H1 (cell line): ENCODE measurements at regions not wholly inside any gene's neighbourhood (a gene's known extent, or its start where the extent isn't known, plus 50 kb on each side); places are given as distances from the start of the nearest gene placed in this dataset.

Experiments
- CEBPB ChIP-seq: IDR thresholded peaks from 2 replicates; pipeline ENCODE4 v1.6.1; 2012; ENCODE audit warnings: low read depth, low read length
- EGR1 ChIP-seq: IDR thresholded peaks from 2 replicates; pipeline ENCODE4 v1.6.1; 2011; ENCODE audit warnings: low read depth, low read length, borderline replicate concordance
- POLR2A ChIP-seq, 2 experiments: IDR thresholded peaks; 1 replicate in 1 of 2; 2 replicates in 1 of 2; pipeline ENCODE4 v1.6.1; 2011; ENCODE audit warnings: low read depth in 2 of 2, low read length in 2 of 2, mild to moderate bottlenecking in 2 of 2; ENCODE audit errors: control extremely low read depth in 1 of 2
- RNF2 ChIP-seq: fragments of 200-900, 300-1000 bp; sonication (generic); IDR thresholded peaks from 2 replicates; pipeline ENCODE4 v1.7.1; 2016; ENCODE audit warnings: borderline replicate concordance, low read depth, mild to moderate bottlenecking, antibody characterized with exemption, low read length; ENCODE audit not compliant: poor library complexity, severe bottlenecking; ENCODE audit errors: missing control alignments
- SRF ChIP-seq: IDR thresholded peaks from 2 replicates; pipeline ENCODE4 v1.6.1; 2011; ENCODE audit warnings: mild to moderate bottlenecking, low read depth, low read length, moderate library complexity

GRCh38 chr11:69215216-69215615 lies 59.5 kb downstream of the SMIM38 start (continued):
- no peak for TF ChIP-seq RNF2
- no peak for TF ChIP-seq SRF
- no peak for TF ChIP-seq EGR1
- no peak for TF ChIP-seq CEBPB
- no peak for TF ChIP-seq POLR2A (IDR thresholded peaks at IDR 0.05; ENCODE audit: control extremely low read depth in 1 of 2, low read depth in 2 of 2, low read length in 2 of 2)
